ENCODE measurements at regions not wholly inside any gene's neighbourhood (a gene's known extent, or its start where the extent isn't known, plus 50 kb on each side); places are given as distances from the start of the nearest gene placed in this dataset.
A peak's percentile ranks its signal among the peaks of the same experiment; 100 is the strongest.

DNA sequence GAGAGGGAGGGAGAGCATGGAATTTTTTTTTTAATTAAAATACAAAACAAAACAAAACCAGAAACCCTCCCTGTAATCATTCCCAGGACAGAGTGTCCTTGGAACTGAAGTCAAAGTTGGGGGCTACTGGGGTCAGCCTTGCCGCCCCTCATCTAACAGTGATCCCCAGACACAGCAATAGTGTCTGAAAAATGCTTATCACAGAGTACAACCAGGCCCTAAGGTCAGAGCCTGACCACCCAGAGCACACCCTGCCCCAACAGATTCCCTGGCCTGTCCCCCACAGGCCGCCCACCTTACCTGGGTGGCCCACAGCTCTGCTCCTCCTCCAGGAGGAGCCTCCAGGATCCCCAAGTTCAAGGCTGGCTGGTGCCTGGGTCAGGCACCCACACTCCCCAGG lies 101.6 kb upstream of the LINGO1 start:
- H3K27ac ChIP-seq = no peak overlapping the region
- peaks cover 9% of the 10 kb centered on the region; the same call in 1 of the 2 replicates for H3K4me1 ChIP-seq
- H3K4me2 ChIP-seq = no peak overlapping the region
- no peak for TF ChIP-seq Cebpa-rat (IDR thresholded peaks at IDR 0.05)
- peaks cover 1% of the 10 kb centered on the region; the same call in 1 of the 2 replicates for H4K20me1 ChIP-seq
- no peaks in the 10 kb centered on the region for H3K36me3 ChIP-seq
- H3K27me3 ChIP-seq = peaks cover 2% of the 10 kb centered on the region; the same call in 1 of the 2 replicates
- no peak overlapping the region for H3K9ac ChIP-seq
- H3K9me3 ChIP-seq = no peaks in the 10 kb centered on the region
- no peak overlapping the region for H3K4me3 ChIP-seq

DNA sequence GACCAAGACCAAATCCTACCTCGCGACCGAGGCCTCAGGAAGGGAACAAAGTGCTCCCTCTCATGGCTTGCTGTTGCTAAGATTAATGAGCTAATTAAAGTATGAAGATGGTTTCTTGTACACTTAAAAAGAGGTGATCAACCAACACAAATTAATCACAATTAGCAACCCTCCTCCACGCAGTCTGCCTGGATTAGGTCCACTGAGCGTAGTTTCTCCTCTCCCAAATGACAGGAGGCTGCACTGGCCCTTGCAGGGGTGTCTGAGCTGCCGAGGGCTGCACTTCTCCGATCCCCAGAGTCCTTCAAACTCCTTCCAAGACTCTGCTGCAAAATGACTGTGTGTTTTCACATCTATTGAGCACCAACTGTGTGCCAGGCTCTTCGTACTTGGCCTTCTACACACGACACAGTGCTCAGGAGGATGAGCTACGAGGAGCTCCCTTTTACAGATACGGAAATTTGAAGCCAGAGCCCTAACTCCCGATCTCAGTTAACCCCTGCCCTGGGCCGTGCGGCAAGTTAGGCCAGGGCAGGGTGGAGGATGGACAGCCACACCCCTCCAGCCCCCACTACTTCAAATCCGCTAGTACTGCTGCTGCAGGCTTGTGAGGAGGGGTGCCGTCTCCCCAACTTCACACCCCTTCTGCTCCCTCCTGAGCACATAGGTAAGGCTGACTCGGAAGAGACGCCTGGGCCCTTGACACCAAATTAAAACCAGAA lies 101.0 kb upstream of the LINGO1 start:
- TF ChIP-seq Cebpa-rat (IDR thresholded peaks at IDR 0.05) = no peak
- no peaks in the 10 kb centered on the region for H3K27me3 ChIP-seq
- no peak overlapping the region for H3K4me3 ChIP-seq
- peaks cover 4% of the 10 kb centered on the region; the same call in 1 of the 2 replicates for H3K4me1 ChIP-seq
- H4K20me1 ChIP-seq = no peaks in the 10 kb centered on the region; the same call in 1 of the 2 replicates
- H3K36me3 ChIP-seq = no peaks in the 10 kb centered on the region
- no peak overlapping the region for H3K27ac ChIP-seq
- no peaks in the 10 kb centered on the region for H3K9me3 ChIP-seq
- H3K4me2 ChIP-seq = no peak overlapping the region
- H3K9ac ChIP-seq = no peak overlapping the region

GRCh38 chr15:77732514-77733335 lies 100.0 kb upstream of the LINGO1 start:
- H3K4me3 ChIP-seq = no peak overlapping the region
- H3K4me1 ChIP-seq = no peaks in the 10 kb centered on the region
- H4K20me1 ChIP-seq = no peaks in the 10 kb centered on the region
- H3K9me3 ChIP-seq = no peaks in the 10 kb centered on the region
- no peak for TF ChIP-seq Cebpa-rat (IDR thresholded peaks at IDR 0.05)
- H3K36me3 ChIP-seq = no peaks in the 10 kb centered on the region
- H3K4me2 ChIP-seq = no peak overlapping the region
- H3K27ac ChIP-seq = no peak overlapping the region
- H3K27me3 ChIP-seq = no peaks in the 10 kb centered on the region
- H3K9ac ChIP-seq = no peak overlapping the region

GRCh38 chr15:77731945-77732344 lies 99.2 kb upstream of the LINGO1 start:
- no peaks in the 10 kb centered on the region for H3K36me3 ChIP-seq
- no peak overlapping the region for H3K9ac ChIP-seq
- no peaks in the 10 kb centered on the region for H4K20me1 ChIP-seq
- no peak for TF ChIP-seq Cebpa-rat (IDR thresholded peaks at IDR 0.05)
- H3K4me2 ChIP-seq = no peak overlapping the region
- H3K9me3 ChIP-seq = no peaks in the 10 kb centered on the region
- no peak overlapping the region for H3K27ac ChIP-seq
- H3K27me3 ChIP-seq = no peaks in the 10 kb centered on the region
- no peaks in the 10 kb centered on the region for H3K4me1 ChIP-seq
- no peak overlapping the region for H3K4me3 ChIP-seq

DNA sequence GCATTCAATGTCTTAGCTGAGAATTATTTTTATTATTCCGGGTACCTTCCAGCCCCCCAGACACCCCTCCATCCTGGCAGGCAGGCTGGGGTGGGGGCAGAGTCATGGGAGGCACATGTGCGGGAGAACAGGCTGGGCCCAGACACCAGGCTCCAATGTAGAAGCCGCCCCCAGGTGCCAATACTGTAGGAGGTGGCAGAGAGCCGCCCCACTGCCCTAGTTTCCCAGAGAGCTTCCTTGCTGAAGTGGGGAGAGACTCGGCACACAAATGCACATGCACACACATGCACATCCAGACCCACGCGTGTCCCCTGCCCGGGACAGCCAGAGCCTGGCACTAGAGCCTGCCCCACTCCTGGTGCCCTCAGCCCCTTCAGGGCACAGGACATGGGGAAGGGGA lies 98.4 kb upstream of the LINGO1 start:
- no peak for TF ChIP-seq Cebpa-rat (IDR thresholded peaks at IDR 0.05)
- Histone ChIP-seq H3K27me3 (no peaks in the 10 kb centered on the region), H3K27ac (no peak overlapping the region), H3K9ac (no peak overlapping the region), H3K4me3 (no peak overlapping the region), H3K4me1 (no peaks in the 10 kb centered on the region), H3K36me3 (no peaks in the 10 kb centered on the region), H3K9me3 (no peaks in the 10 kb centered on the region), H3K4me2 (no peak overlapping the region), H4K20me1 (no peaks in the 10 kb centered on the region)

DNA sequence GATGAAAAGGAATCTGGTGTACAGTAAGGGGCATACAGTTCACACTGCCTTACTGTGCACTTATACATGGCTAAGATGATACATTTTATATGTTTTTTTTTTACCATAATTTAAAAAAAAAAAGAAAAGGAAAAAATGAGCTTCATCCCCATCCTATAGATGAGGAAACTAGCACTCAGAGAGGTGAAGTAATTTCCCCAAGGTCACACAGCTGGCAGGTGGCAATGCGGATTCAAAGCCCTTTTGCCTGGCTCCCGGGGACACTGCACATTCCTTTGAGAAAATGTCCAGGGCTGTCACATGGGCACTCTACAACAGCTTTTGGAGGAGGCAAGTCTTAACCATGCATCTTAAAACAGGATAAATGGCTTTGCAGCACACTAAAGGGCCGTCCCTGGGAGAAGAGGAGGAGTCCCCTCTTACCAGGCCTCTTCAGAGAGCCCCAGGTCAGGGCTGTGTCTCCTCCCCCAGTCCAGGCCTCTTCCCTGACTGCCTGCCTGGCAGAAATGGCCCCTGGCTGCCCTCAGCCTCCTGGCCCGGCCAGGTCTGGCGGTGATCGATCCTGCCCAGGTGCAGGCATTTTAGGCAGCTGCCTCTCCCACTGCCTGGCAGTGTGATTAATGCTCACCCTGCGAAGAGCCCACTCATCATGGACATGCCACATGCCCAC lies 95.1 kb upstream of the LINGO1 start:
- no peak overlapping the region for H3K4me3 ChIP-seq
- TF ChIP-seq Cebpa-rat (IDR thresholded peaks at IDR 0.05) = no peak
- H3K36me3 ChIP-seq = no peaks in the 10 kb centered on the region
- no peaks in the 10 kb centered on the region for H3K27me3 ChIP-seq
- no peak overlapping the region for H3K4me2 ChIP-seq
- no peak overlapping the region for H3K27ac ChIP-seq
- no peak overlapping the region for H3K9ac ChIP-seq
- no peaks in the 10 kb centered on the region for H4K20me1 ChIP-seq
- H3K4me1 ChIP-seq = peaks cover 10% of the 10 kb centered on the region
- H3K9me3 ChIP-seq = no peaks in the 10 kb centered on the region

DNA sequence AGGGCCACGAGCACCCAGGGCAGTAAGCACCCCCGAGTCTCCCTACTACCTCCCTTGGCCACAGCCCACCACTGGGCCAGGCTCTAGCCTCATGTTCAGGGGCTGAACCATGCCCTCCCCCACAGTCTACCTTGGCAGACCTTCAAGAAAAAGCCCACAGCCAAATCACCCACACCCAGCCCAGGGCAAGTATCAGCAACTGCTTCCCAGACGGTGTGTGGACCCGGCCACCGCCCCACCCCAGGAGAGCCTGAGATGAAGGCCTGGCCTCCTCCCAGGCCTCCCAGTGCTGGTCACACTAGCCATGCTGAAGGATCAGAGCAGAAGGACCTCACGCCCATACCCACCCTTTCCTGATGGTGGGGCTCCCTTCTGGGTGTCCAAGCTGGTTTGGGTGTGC lies 92.0 kb upstream of the LINGO1 start:
- no peaks in the 10 kb centered on the region for H3K36me3 ChIP-seq
- no peaks in the 10 kb centered on the region for H3K9me3 ChIP-seq
- TF ChIP-seq Cebpa-rat (IDR thresholded peaks at IDR 0.05) = no peak
- no peak overlapping the region for H3K9ac ChIP-seq
- H3K4me1 ChIP-seq = peaks cover 10% of the 10 kb centered on the region
- no peak overlapping the region for H3K4me3 ChIP-seq
- no peaks in the 10 kb centered on the region for H4K20me1 ChIP-seq
- no peak overlapping the region for H3K4me2 ChIP-seq
- no peak overlapping the region for H3K27ac ChIP-seq
- no peaks in the 10 kb centered on the region for H3K27me3 ChIP-seq

DNA sequence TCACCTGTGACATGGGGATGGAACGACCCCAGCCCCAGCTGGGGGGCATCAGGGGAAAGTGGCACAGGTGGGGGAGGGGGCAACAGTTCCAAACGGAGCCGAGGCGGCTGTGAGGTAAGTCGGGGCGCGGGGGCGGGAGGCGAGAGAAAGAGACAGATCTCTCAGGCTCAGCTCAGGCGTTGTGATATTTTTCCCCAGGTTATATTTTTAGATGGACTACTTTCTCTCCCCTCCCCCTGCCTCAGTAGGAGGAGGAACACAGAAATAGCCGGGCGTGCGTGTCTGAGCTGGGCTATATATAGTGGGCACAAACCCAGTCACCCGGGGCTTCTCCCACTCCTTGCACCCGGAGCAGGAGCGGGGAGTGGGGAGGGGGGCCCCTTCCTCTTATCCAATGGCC lies 91.0 kb upstream of the LINGO1 start:
- no peaks in the 10 kb centered on the region for H3K27me3 ChIP-seq
- H3K4me2 ChIP-seq = peak overlapping the region; percentile 59
- H3K9me3 ChIP-seq = no peaks in the 10 kb centered on the region
- H3K27ac ChIP-seq = no peak overlapping the region
- H3K4me1 ChIP-seq = peaks cover 10% of the 10 kb centered on the region
- no peak for TF ChIP-seq Cebpa-rat (IDR thresholded peaks at IDR 0.05)
- H3K4me3 ChIP-seq = no peak overlapping the region
- H3K36me3 ChIP-seq = no peaks in the 10 kb centered on the region
- no peaks in the 10 kb centered on the region for H4K20me1 ChIP-seq
- no peak overlapping the region for H3K9ac ChIP-seq

DNA sequence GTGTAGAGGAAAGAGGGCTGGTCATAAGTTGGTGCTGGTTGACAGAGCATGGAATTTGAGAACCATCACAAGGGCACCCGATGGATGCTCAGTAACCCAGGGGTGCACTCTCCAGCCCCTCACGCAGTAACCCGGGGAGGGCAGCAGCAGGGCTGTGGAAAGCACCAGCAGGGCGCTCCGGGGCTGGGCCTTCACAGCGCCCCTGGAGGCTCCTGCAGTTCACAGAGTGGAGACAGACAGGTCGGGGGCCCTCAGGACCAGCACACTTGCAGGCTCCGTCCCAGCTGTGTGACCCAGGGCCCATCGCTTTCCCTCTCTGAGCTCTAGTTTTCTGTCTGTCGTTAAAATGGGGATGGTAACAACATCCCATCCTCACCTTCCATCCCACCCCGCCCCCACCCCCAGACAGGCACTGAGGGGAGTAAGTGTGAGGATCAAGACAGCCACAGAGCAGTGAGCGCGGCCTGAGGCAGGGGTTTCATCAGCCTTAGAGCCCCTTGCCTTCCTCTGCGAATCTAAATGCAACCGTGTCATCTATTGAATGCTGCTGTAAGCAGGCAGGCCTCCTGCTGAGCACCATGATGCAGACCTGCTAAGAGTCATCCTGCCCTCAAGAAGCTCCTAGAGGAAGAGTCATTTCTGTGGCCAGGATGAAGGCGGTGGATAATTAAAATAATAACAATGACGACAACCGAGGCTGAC lies 90.2 kb upstream of the LINGO1 start:
- Histone ChIP-seq H3K36me3 (no peaks in the 10 kb centered on the region), H3K9me3 (no peaks in the 10 kb centered on the region), H3K27ac (no peak overlapping the region), H3K4me3 (no peak overlapping the region), H3K4me2 (no peak overlapping the region), H3K9ac (no peak overlapping the region), H4K20me1 (no peaks in the 10 kb centered on the region), H3K27me3 (no peaks in the 10 kb centered on the region), H3K4me1 (peaks cover 10% of the 10 kb centered on the region)
- TF ChIP-seq Cebpa-rat (IDR thresholded peaks at IDR 0.05) = no peak
